MV-4-11 (cell line): ENCODE measurements at regions not wholly inside any gene's neighbourhood (a gene's known extent, or its start where the extent isn't known, plus 50 kb on each side); places are given as distances from the start of the nearest gene placed in this dataset.

Experiments
- DNase-seq: peaks from one replicate; lab custom pipeline; 2025; lab: John Stamatoyannopoulos, UW

GRCh38 chr9:89234205-89235067 lies 55.8 kb upstream of the SHC3 start:
- peak; percentile 17 for DNase-seq

DNA sequence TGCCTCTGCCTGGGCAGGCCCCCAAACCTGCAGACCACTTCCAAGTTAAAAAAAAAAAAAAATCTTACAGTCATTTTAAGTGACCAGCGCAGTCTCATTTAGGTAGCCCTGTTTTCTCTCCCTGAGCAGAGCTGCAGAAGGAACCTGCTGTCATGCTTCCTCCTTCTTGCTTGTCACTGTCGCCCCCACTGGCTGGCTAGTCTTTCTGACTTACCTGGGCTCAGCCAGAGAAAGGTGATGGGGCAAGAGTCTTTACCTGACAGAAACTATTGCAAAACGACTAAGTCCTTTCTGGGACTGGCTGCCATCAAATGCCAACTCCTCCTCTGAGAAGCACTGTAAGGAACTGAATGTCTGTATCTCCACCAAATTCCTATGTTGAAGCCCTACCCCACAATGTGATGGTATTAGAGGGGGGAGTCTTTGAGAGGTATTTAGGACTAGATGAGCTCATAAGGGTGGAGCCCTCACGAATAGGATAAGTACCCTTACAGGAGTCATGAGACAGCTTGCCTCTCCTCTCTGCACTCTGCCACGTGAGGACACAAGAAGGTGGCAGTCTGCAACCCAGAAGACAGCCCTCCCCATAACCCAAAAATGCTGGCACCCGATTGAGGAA lies 58.4 kb upstream of the SHC3 start:
- DNase-seq = no peak

- no peak for DNase-seq
Observed at GRCh38 chr9:89238424-89238823, 59.8 kb upstream of the SHC3 start.

DNA sequence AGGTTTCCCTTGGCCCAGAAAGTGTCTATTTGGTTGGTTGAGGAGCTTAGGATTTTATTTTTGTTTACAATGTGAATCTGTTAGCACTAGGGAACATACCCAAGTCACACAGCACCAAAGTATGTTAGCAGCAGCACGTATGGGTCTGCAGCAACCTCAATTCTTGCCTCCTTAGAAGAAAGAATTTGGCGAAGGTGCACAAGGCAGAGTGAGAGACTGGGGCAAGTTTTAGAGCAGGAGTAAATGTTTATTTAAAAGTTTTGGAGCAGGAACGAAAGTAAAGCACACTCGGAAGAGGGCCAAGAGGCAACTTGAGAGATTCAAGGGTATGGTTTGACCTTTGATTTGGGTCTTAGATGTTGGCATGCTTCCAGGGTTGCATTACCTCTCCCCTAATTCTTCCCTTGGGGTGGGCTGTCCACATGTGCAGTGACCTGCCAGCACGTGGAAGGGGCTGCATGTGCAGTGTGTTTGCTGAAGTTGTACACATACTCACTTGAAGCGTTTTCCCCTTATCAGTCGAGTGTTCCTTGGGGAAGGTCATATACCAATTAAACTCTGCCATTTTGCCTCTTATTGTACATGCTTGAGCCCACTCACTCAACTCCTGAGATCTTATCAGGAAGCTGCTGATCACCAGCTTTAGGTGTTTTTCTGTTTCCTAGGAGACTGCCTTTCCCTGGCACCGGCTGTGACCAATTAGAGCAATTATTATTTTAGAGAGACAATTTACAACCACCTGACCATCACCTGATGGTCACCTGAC lies 64.9 kb upstream of the SHC3 start:
- no peak for DNase-seq

GRCh38 chr9:89246840-89247239 lies 64.2 kb upstream of the CKS2 start:
- DNase-seq = no peak

- no peak for DNase-seq
Observed at GRCh38 chr9:89247431-89248353, 63.3 kb upstream of the CKS2 start.

DNA sequence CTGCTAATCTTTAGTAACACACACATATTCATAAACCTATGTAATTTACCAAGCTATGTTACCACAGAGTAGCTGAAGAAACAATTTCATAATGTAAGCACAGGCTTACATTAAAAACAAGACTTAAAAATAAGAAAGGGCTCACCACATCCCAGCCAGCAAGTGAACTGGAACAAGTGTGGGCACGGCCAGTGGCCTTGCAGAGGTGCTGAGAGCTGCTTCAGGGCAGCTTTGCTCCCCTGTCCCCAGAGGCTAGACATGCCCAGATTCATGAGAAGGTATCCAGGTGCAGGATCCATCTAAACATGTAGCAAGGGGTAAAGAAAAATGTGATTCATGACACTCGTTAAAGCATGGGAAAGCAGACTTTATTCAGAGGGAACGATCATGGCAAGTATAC lies 62.0 kb upstream of the CKS2 start:
- peak; percentile 54 for DNase-seq

- no peak for DNase-seq
Observed at GRCh38 chr9:89252651-89253267, 58.2 kb upstream of the CKS2 start.

GRCh38 chr9:89254058-89254772 lies 56.8 kb upstream of the CKS2 start:
- no peak for DNase-seq

- DNase-seq = no peak
Observed at GRCh38 chr9:89254773-89255125, 56.2 kb upstream of the CKS2 start.

GRCh38 chr9:89256225-89256624 lies 54.8 kb upstream of the CKS2 start:
- no peak for DNase-seq

GRCh38 chr9:89256642-89257041 lies 54.4 kb upstream of the CKS2 start:
- no peak for DNase-seq

GRCh38 chr9:89260525-89260924 lies 50.5 kb upstream of the CKS2 start:
- no peak for DNase-seq
